ENCODE measurements at regions not wholly inside any gene's neighbourhood (a gene's known extent, or its start where the extent isn't known, plus 50 kb on each side); places are given as distances from the start of the nearest gene placed in this dataset.

- no peaks in the 10 kb centered on the region for H3K27me3 ChIP-seq (ENCODE audit: insufficient read depth, low read length)
- TF ChIP-seq, protein P1, sequence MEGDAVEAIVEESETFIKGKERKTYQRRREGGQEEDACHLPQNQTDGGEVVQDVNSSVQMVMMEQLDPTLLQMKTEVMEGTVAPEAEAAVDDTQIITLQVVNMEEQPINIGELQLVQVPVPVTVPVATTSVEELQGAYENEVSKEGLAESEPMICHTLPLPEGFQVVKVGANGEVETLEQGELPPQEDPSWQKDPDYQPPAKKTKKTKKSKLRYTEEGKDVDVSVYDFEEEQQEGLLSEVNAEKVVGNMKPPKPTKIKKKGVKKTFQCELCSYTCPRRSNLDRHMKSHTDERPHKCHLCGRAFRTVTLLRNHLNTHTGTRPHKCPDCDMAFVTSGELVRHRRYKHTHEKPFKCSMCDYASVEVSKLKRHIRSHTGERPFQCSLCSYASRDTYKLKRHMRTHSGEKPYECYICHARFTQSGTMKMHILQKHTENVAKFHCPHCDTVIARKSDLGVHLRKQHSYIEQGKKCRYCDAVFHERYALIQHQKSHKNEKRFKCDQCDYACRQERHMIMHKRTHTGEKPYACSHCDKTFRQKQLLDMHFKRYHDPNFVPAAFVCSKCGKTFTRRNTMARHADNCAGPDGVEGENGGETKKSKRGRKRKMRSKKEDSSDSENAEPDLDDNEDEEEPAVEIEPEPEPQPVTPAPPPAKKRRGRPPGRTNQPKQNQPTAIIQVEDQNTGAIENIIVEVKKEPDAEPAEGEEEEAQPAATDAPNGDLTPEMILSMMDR (conservative IDR thresholded peaks at IDR 0.05), result no peak
- H2BK12ac ChIP-seq (ENCODE audit: insufficient read length, low read depth, low read length), result no peak overlapping the region
- H3K23ac ChIP-seq (ENCODE audit: insufficient read length, low read depth, low read length), result no peak overlapping the region
- H2AK5ac ChIP-seq (ENCODE audit: insufficient read length, low read length), result no peak overlapping the region
- peaks cover 11 to 13% of the 10 kb centered on the region in 2 experiments; a peak in 4 of 5 replicates for H3K9me3 Mint-ChIP-seq
- no peaks in the 10 kb centered on the region for H3K4me1 Mint-ChIP-seq
- peaks cover 0 to 9% (median 6%) of the 10 kb centered on the region in 3 experiments; a peak in 4 of 7 replicates for H3K36me3 Mint-ChIP-seq (ENCODE audit: insufficient read depth in 1 of 3, low read depth in 3 of 3)
- H3K4ac ChIP-seq (ENCODE audit: low read depth, low read length), result no peak overlapping the region
- H2AFZ ChIP-seq (ENCODE audit: low read length), result no peak overlapping the region
- H3K9ac ChIP-seq (ENCODE audit: extremely low read depth, insufficient read length, low read length), result no peak overlapping the region
- H2BK20ac ChIP-seq (ENCODE audit: low read depth, low read length, poor library complexity, severe bottlenecking), result no peak overlapping the region
- no peak overlapping the region for H2BK120ac ChIP-seq (ENCODE audit: low read depth, low read length, poor library complexity, severe bottlenecking)
- DNase-seq, result no peak
- H2BK5ac ChIP-seq (ENCODE audit: insufficient read length, low read length), result no peak overlapping the region
- H4K20me1 ChIP-seq (ENCODE audit: control insufficient read depth, insufficient read depth, insufficient read length), result no peaks in the 10 kb centered on the region
- peaks cover 1% of the 10 kb centered on the region for H3K27me3 Mint-ChIP-seq (ENCODE audit: low read depth)
- no peak overlapping the region for H3K27ac ChIP-seq (ENCODE audit: insufficient read length, low read depth, low read length)
- no peak overlapping the region for H3K14ac ChIP-seq (ENCODE audit: insufficient read depth, low read length)
- H3K27ac Mint-ChIP-seq, result no peak overlapping the region
- no peak overlapping the region for H3K56ac ChIP-seq (ENCODE audit: insufficient read length, low read depth, low read length)
- no peak overlapping the region for H4K5ac ChIP-seq (ENCODE audit: insufficient read length, low read depth, low read length)
- H3K79me1 ChIP-seq (ENCODE audit: insufficient read depth, low read depth, low read length, poor library complexity, severe bottlenecking), result no peaks in the 10 kb centered on the region
- H4K91ac ChIP-seq (ENCODE audit: insufficient read length, low read depth, low read length), result no peak overlapping the region
- H3K79me2 ChIP-seq (ENCODE audit: insufficient read depth, low read length), result no peaks in the 10 kb centered on the region
- H3K23me2 ChIP-seq (ENCODE audit: insufficient read length, low read depth, low read length, poor library complexity, severe bottlenecking), result no peaks in the 10 kb centered on the region
- no peak overlapping the region for H4K8ac ChIP-seq (replicated peaks; ENCODE audit: insufficient read length, low read depth, low read length)
- no peak overlapping the region for H3K4me2 ChIP-seq (ENCODE audit: insufficient read depth, insufficient read length, low read length)
- H3K4me1 ChIP-seq (ENCODE audit: insufficient read depth, low read length), result no peaks in the 10 kb centered on the region
- peaks cover 6% of the 10 kb centered on the region for H3K9me3 ChIP-seq (ENCODE audit: control insufficient read depth, low read depth, low read length)
- no peak overlapping the region for H3K4me3 Mint-ChIP-seq
- H2BK15ac ChIP-seq (ENCODE audit: low read depth, low read length), result no peak overlapping the region
- H3T11ph ChIP-seq (ENCODE audit: low read length), result no peak overlapping the region
- no peak overlapping the region for H3K18ac ChIP-seq (ENCODE audit: insufficient read length, low read depth, low read length)
Observed at GRCh38 chr9:87319656-87320055, 178.0 kb upstream of the DAPK1 start.
